A549 (cell line): ENCODE measurements at regions not wholly inside any gene's neighbourhood (a gene's known extent, or its start where the extent isn't known, plus 50 kb on each side); places are given as distances from the start of the nearest gene placed in this dataset.
"Not testable (repeated sequence)": the region's sequence is repeated elsewhere in the genome, so short reads cannot be mapped to it uniquely, and the experiment has no call there.

ENCODE experiments used
- ATAC-seq, 2 experiments: fragments of 200-7000 bp in 1 of 2; fragments of >200 bp in 1 of 2; cut with Nextera tagmentation in 1 of 2; cut with Tn5 transposase in 1 of 2; 3 replicates each; pipeline versions ENCODE4 v1.8.0 to v1.9.1; 2018 to 2020; ENCODE audit warnings: mild to moderate bottlenecking in 1 of 2, moderate library complexity in 1 of 2
- CTCF ChIA-PET: fragments of 300-600 bp; sonication (Branson Sonifier 250); formaldehyde crosslinking; extraction: SDS; loops from one replicate; lab custom pipeline; 2021; ENCODE audit warnings: antibody characterized with exemption, inconsistent platforms; lab: Yijun Ruan, JAX
- POLR2A ChIA-PET: fragments of 350-600 bp; formaldehyde crosslinking; extraction: SDS; loops from one replicate; lab custom pipeline; 2021; ENCODE audit warnings: antibody characterized with exemption, inconsistent platforms; lab: Yijun Ruan, JAX
- DNase-seq, 2 experiments: peaks; one replicate each; pipeline versions ENCODE4 v3.0.0 to v3.0.0-alpha.2; 2011 to 2016; ENCODE audit warnings: low read depth in 1 of 2, low spot score in 1 of 2
- FAIRE-seq: peaks from 2 replicates; lab custom pipeline; 2011; peaks lifted over from hg19 to GRCh38; lab: Jason Lieb, UNC
- H3K27ac ChIP-seq, 2 experiments: fragments of >200 bp; sonication (Bioruptor Twin); formaldehyde crosslinking; 3 replicates each; pipeline ENCODE4 v1.5.1; 2016 to 2017
- H3K4me1 ChIP-seq: fragments of >200 bp; sonication (Bioruptor Twin); formaldehyde crosslinking; 3 replicates; pipeline ENCODE4 v1.6.1; 2016
- H3K4me2 ChIP-seq: fragments of >200 bp; sonication (Bioruptor Twin); formaldehyde crosslinking; 3 replicates; pipeline ENCODE4 v1.6.1; 2016
- H3K4me3 ChIP-seq: fragments of >200 bp; sonication (Bioruptor Twin); formaldehyde crosslinking; 3 replicates; pipeline ENCODE4 v1.5.1; 2016
- H3K9me3 ChIP-seq: fragments of >200 bp; sonication (Bioruptor Twin); formaldehyde crosslinking; 3 replicates; pipeline ENCODE4 v1.6.1; 2016
- ATOH8 ChIP-seq: fragments of 250-450 bp; sonication (Bioruptor Pico); IDR thresholded peaks from 2 replicates; pipeline ENCODE4 v1.5.0; 2020; ENCODE audit warnings: low read depth, mild to moderate bottlenecking, moderate library complexity
- BHLHE40 ChIP-seq: IDR thresholded peaks from 2 replicates; pipeline ENCODE4 v1.6.1; 2012; ENCODE audit warnings: low read depth, low read length, inconsistent platforms
- CEBPB ChIP-seq, 2 experiments: fragments of >200 bp in 1 of 2; sonication (Bioruptor Twin) in 1 of 2; formaldehyde crosslinking in 1 of 2; IDR thresholded peaks; 2 replicates each; pipeline ENCODE4 v1.6.1; 2012 to 2016
- EHF ChIP-seq: fragments of 250-450 bp; sonication (Bioruptor Pico); IDR thresholded peaks from 2 replicates; pipeline ENCODE4 v1.5.0; 2020; ENCODE audit warnings: mild to moderate bottlenecking
- EP300 ChIP-seq, 2 experiments: fragments of >200 bp; sonication (Bioruptor Twin); formaldehyde crosslinking; IDR thresholded peaks; 2 replicates in 1 of 2; 3 replicates in 1 of 2; pipeline ENCODE4 v1.6.1; 2016 to 2017
- FOSL2 ChIP-seq, 2 experiments: fragments of 450-650 bp in 1 of 2; fragments of >200 bp in 1 of 2; sonication (Bioruptor Twin) in 1 of 2; formaldehyde crosslinking; IDR thresholded peaks; 2 replicates each; pipeline versions ENCODE4 v1.5.0 to v1.6.1; 2016 to 2020; ENCODE audit warnings: mild to moderate bottlenecking in 1 of 2, moderate library complexity in 1 of 2
- FOXS1 ChIP-seq: fragments of 250-450 bp; sonication (Bioruptor Pico); IDR thresholded peaks from 2 replicates; pipeline ENCODE4 v1.5.0; 2020; ENCODE audit warnings: mild to moderate bottlenecking, moderate library complexity
- GATA3 ChIP-seq: IDR thresholded peaks from 2 replicates; pipeline ENCODE4 v1.6.1; 2012; ENCODE audit warnings: borderline replicate concordance
- KDM5A ChIP-seq: fragments of 200-600 bp; sonication (generic); IDR thresholded peaks from 2 replicates; pipeline ENCODE4 v1.6.1; 2016; ENCODE audit warnings: antibody characterized with exemption, mild to moderate bottlenecking
- NR3C1 ChIP-seq: fragments of >200 bp; sonication (Bioruptor Twin); formaldehyde crosslinking; IDR thresholded peaks from 3 replicates; pipeline ENCODE4 v1.6.1; 2017
- POLR2A ChIP-seq: IDR thresholded peaks from 2 replicates; pipeline ENCODE4 v1.6.1; 2012; ENCODE audit warnings: mild to moderate bottlenecking, low read length
- RAD21 ChIP-seq, 2 experiments: fragments of >200 bp in 1 of 2; sonication (Bioruptor Twin) in 1 of 2; formaldehyde crosslinking in 1 of 2; IDR thresholded peaks in 1 of 2; conservative IDR thresholded peaks in 1 of 2; 2 replicates in 1 of 2; 3 replicates in 1 of 2; pipeline ENCODE4 v1.6.1; 2012 to 2018; ENCODE audit warnings: inconsistent platforms in 1 of 2
- RARB ChIP-seq: fragments of 250-450 bp; sonication (Bioruptor Pico); IDR thresholded peaks from 2 replicates; pipeline ENCODE4 v1.8.0; 2021; ENCODE audit warnings: mild to moderate bottlenecking, moderate library complexity
- RFX5 ChIP-seq: fragments of 450-650 bp; IDR thresholded peaks from 2 replicates; pipeline ENCODE4 v1.7.1; 2014; ENCODE audit warnings: antibody characterized with exemption, mild to moderate bottlenecking, moderate library complexity
- RNF2 ChIP-seq: fragments of 200-600 bp; sonication (generic); IDR thresholded peaks from 2 replicates; pipeline ENCODE4 v1.6.1; 2016; ENCODE audit warnings: low read depth, mild to moderate bottlenecking, antibody characterized with exemption, moderate library complexity, borderline replicate concordance
- SREBF2 ChIP-seq: fragments of 450-650 bp; IDR thresholded peaks from 2 replicates; pipeline ENCODE4 v1.6.1; 2014; ENCODE audit warnings: mild to moderate bottlenecking, moderate library complexity
- TFCP2L1 ChIP-seq: fragments of 250-450 bp; sonication (Bioruptor Pico); IDR thresholded peaks from 2 replicates; pipeline ENCODE4 v1.5.0; 2021; ENCODE audit warnings: mild to moderate bottlenecking
- ZC3H11A ChIP-seq: fragments of 450-650 bp; IDR thresholded peaks from 2 replicates; pipeline ENCODE4 v1.6.1; 2014; ENCODE audit warnings: antibody characterized with exemption, mild to moderate bottlenecking
- ZFP36 ChIP-seq: fragments of 450-650 bp; IDR thresholded peaks from 2 replicates; pipeline ENCODE4 v1.6.1; 2014; ENCODE audit warnings: borderline replicate concordance; ENCODE audit not compliant: partially characterized antibody
- ZSCAN20 ChIP-seq: fragments of 250-450 bp; sonication (Bioruptor Pico); IDR thresholded peaks from 2 replicates; pipeline ENCODE4 v1.8.0; 2022; ENCODE audit warnings: mild to moderate bottlenecking, moderate library complexity
- WGBS: methylation state at CpG from one replicate; pipeline ENCODE4 v1.1.6; 2017; ENCODE audit errors: missing lambda C conversion rate; 5-methylcytosine and 5-hydroxymethylcytosine counted together

DNA sequence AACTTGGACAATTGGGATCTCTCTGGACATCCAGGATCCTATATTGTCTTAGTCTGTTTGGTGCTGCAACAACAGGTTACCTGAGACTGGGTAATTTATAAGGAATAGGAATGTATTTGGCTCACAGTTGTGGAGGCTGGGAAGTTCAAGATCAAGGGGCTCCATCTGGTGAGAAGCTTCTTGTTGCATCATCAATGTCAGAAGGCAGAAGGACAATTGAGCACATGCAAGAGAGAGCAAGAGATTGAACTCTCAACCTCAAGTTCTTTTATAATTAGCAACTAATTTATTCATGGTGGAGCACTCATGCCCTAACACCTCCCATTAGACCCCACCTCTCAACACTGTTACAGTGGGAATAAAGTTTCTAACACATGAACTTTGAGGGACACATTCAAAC, 124.7 kb upstream of the ETV3 start (continued):
- TF ChIP-seq FOSL2 (IDR thresholded peaks at IDR 0.05) (no peak), FOSL2 (CRISPR knock-in tag; IDR thresholded peaks at IDR 0.05) (no peak), RNF2 (no peak), TFCP2L1 (CRISPR knock-in tag) (no peak), KDM5A (no peak)

GRCh38 chr1:157262422-157262821, 124.2 kb upstream of the ETV3 start:
- WGBS, result 0% methylated on average over 2 of the region's 2 CpGs
- TF ChIP-seq BHLHE40 (no peak), NR3C1 (no peak)
- ATAC-seq, result no peak
- no peak for FAIRE-seq
- no peak overlapping the region for H3K27ac ChIP-seq
- H3K9me3 ChIP-seq, result no peaks in the 10 kb centered on the region
- H3K4me3 ChIP-seq, result no peak overlapping the region
- CTCF ChIA-PET, result interaction anchor here (1.2 kb wide), 1 partner anchor 10 kb away, joined by 3 read pairs; no protein-coding TSS in a partner anchor
- no peaks in the 10 kb centered on the region for H3K4me1 ChIP-seq
- POLR2A ChIA-PET, result no interaction called here
- DNase-seq, result no peak
- no peak overlapping the region for H3K4me2 ChIP-seq

DNA sequence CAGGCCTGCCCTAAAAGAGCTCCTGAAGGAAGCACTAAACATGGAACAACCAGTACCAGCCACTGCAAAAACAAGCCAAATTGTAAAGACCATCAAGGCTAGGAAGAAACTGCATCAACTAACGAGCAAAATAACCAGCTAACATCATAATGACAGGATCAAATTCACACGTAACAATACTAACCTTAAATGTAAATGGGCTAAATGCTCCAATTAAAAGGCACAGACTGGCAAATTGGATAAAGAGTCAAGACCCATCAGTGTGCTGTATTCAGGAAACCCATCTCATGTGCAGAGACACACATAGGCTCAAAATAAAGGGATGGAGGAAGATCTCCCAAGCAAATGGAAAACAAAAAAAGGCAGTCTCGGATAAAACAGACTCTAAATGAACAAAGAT, 117.7 kb upstream of the ETV3 start:
- DNase-seq, CTCF ChIA-PET, FAIRE-seq, H3K4me2 ChIP-seq, H3K27ac ChIP-seq, H3K4me1 ChIP-seq, H3K9me3 ChIP-seq, ATAC-seq, H3K4me3 ChIP-seq, POLR2A ChIA-PET: not testable (repeated sequence)
- 5% methylated on average over 3 of the region's 3 CpGs for WGBS

DNA sequence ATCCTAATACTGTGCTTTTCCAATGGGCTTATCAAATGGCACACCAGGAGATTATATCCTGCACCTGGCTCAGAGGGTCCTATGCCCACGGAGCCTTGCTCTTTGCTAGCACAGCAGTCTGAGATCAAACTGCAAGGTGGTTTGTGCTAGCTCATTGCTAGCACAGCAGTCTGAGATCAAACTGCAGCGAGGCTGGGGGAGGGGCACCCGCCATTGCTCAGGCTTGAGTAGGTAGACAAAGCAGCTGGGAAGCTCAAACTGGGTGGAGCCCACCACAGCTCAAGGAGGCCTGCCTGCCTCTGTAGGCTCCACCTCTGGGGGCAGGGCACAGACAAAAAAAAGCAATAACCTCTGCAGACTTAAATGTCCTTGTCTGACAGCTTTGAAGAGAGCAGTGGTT, 116.0 kb upstream of the ETV3 start:
- H3K27ac ChIP-seq, H3K9me3 ChIP-seq, H3K4me1 ChIP-seq, CTCF ChIA-PET, DNase-seq, ATAC-seq, H3K4me2 ChIP-seq, FAIRE-seq, H3K4me3 ChIP-seq, POLR2A ChIA-PET: not testable (repeated sequence)
- WGBS, result 0% methylated on average over 1 of the region's 3 CpGs

DNA sequence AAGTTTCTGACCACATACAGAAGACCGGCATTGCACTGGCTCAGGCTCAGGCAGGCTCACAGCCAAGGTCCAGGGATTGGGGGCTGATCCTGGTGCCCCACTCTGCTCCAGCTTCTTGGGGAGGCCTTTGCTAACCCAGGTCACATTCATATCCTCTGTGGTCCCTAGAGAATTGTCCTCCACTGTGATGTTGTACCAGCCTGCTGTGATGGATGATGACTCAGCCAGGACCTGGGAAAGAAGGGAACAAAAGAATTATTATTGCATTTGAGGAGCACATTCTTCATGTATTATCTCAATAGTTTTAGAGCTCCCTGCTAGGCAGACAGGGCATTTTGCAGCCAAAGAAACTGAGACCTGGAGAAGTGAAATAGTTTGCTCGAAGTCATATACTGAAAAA, 114.3 kb upstream of the ETV3 start:
- Histone ChIP-seq H3K9me3 (no peaks in the 10 kb centered on the region), H3K4me2 (no peak overlapping the region), H3K4me3 (no peak overlapping the region), H3K4me1 (no peaks in the 10 kb centered on the region), H3K27ac (no peak overlapping the region)
- ChIA-PET POLR2A (no interaction called here), CTCF (interaction anchor here (0.9 to 1.1 kb wide), 3 partner anchors 9 to 22 kb away, joined by 3 read pairs; no protein-coding TSS in a partner anchor)
- no peak for DNase-seq
- no peak for TF ChIP-seq ZC3H11A
- TF ChIP-seq EHF (CRISPR knock-in tag), result no peak
- TF ChIP-seq CEBPB (IDR thresholded peaks at IDR 0.05), result no peak
- TF ChIP-seq EP300 (IDR thresholded peaks at IDR 0.05), result no peak
- TF ChIP-seq ATOH8 (CRISPR knock-in tag), result no peak
- TF ChIP-seq GATA3, result no peak
- TF ChIP-seq ZFP36, result no peak
- no peak for TF ChIP-seq SREBF2
- no peak for TF ChIP-seq RAD21 (conservative IDR thresholded peaks at IDR 0.05 in 1 of 2, IDR thresholded peaks at IDR 0.05 in 1 of 2)
- no peak for TF ChIP-seq RFX5
- no peak for TF ChIP-seq FOSL2 (IDR thresholded peaks at IDR 0.05)
- TF ChIP-seq FOSL2 (CRISPR knock-in tag; IDR thresholded peaks at IDR 0.05), result no peak
- TF ChIP-seq TFCP2L1 (CRISPR knock-in tag), result no peak
- no peak for TF ChIP-seq FOXS1 (CRISPR knock-in tag)
- TF ChIP-seq RARB, result no peak
- no peak for TF ChIP-seq POLR2A
- no peak for TF ChIP-seq ZSCAN20
- TF ChIP-seq BHLHE40, result no peak
- WGBS, result 6% methylated on average over 2 of the region's 2 CpGs
- FAIRE-seq, result no peak
- ATAC-seq, result no peak
